ENCODE measurements at regions not wholly inside any gene's neighbourhood (a gene's known extent, or its start where the extent isn't known, plus 50 kb on each side); places are given as distances from the start of the nearest gene placed in this dataset.
"Not testable (repeated sequence)": the region's sequence is repeated elsewhere in the genome, so short reads cannot be mapped to it uniquely, and the experiment has no call there.

DNA sequence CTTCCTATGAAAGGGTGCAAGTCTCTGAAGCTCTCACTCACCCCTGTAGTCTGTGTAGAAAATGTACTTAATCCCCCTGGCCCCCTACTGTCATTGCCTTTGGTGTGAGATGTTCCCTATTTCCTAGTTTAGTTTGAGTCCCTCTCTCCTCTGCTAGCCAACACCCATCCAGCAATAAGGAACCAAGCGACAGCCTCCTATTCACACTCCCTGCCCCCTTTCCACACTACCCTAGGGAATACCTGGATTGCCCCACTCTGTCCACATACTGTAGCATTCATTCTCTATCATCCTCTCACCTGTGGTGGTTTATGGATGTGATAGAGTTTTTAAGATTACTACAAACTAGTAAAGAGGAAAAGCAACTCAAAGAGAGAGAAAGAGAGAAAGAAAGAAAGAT lies 54.4 kb upstream of the GLYATL1B start:
- not testable (repeated sequence) for H3K27ac ChIP-seq (ENCODE audit: low read depth in 1 of 2, low read length in 1 of 2); H3K4me3 ChIP-seq (ENCODE audit: low read length in 2 of 2); H3K27me3 ChIP-seq (ENCODE audit: control insufficient read depth in 2 of 2, insufficient read depth in 1 of 2, low read length in 1 of 2); H3K4me1 ChIP-seq (ENCODE audit: control insufficient read depth in 2 of 2, insufficient read depth in 2 of 2, low read length in 2 of 2); H3K9me3 ChIP-seq (ENCODE audit: control insufficient read depth in 2 of 2, insufficient read depth in 1 of 2, low read length in 1 of 2); H3K36me3 ChIP-seq (ENCODE audit: control insufficient read depth in 2 of 2, insufficient read depth in 2 of 2, low read length in 1 of 2); DNase-seq (ENCODE audit: low read depth in 6 of 9, low spot score in 9 of 9)
- 100% methylated on average over 1 of the region's 1 CpG for WGBS

Measured in thymus (tissue), 11 donors.